GM12878 (cell line): ENCODE measurements at regions not wholly inside any gene's neighbourhood (a gene's known extent, or its start where the extent isn't known, plus 50 kb on each side); places are given as distances from the start of the nearest gene placed in this dataset.

Experiments
- BCL11A ChIP-seq: IDR thresholded peaks from 2 replicates; pipeline ENCODE4 v1.6.1; 2011; ENCODE audit warnings: low read depth, low read length
- CBFB ChIP-seq: IDR thresholded peaks from 2 replicates; pipeline ENCODE4 v1.6.1; 2016; ENCODE audit warnings: antibody characterized with exemption, low read depth
- CEBPB ChIP-seq, 2 experiments: fragments of 150-350 bp in 1 of 2; IDR thresholded peaks; 2 replicates each; pipeline ENCODE4 v1.6.1; 2012 to 2014; ENCODE audit warnings: low read depth in 2 of 2, low read length in 2 of 2, borderline replicate concordance in 1 of 2, inconsistent platforms in 1 of 2
- HDAC6 ChIP-seq: fragments of 200-600 bp; sonication (generic); IDR thresholded peaks from one replicate; pipeline ENCODE4 v1.8.0; 2017; ENCODE audit warnings: antibody characterized with exemption; ENCODE audit not compliant: unreplicated experiment
- KAT2A ChIP-seq: conservative IDR thresholded peaks from 2 replicates; pipeline ENCODE4 v1.6.1; 2011; ENCODE audit warnings: low read depth, low read length; ENCODE audit not compliant: control insufficient read depth
- NFXL1 ChIP-seq: fragments of 450-650 bp; IDR thresholded peaks from 2 replicates; pipeline ENCODE4 v1.6.1; 2017; ENCODE audit warnings: antibody characterized with exemption, mild to moderate bottlenecking, borderline replicate concordance
- POU2F2 ChIP-seq: IDR thresholded peaks from 3 replicates; pipeline ENCODE4 v1.6.1; 2011; ENCODE audit warnings: low read depth, mild to moderate bottlenecking, low read length, borderline replicate concordance
- TCF7 ChIP-seq: IDR thresholded peaks from 2 replicates; pipeline ENCODE4 v1.6.1; 2014; ENCODE audit warnings: antibody characterized with exemption, borderline replicate concordance
- ZNF207 ChIP-seq: fragments of 450-650 bp; IDR thresholded peaks from 2 replicates; pipeline ENCODE4 v1.6.1; 2014; ENCODE audit warnings: antibody characterized with exemption, mild to moderate bottlenecking, borderline replicate concordance
- ZNF622 ChIP-seq: fragments of 450-650 bp; IDR thresholded peaks from 2 replicates; pipeline ENCODE4 v1.6.1; 2017; ENCODE audit warnings: mild to moderate bottlenecking, inconsistent platforms
- ZSCAN29 ChIP-seq: fragments of 450-650 bp; IDR thresholded peaks from 2 replicates; pipeline ENCODE4 v1.6.1; 2017; ENCODE audit warnings: mild to moderate bottlenecking, moderate library complexity
- TF ChIP-seq, protein P1 (sequence below): IDR thresholded peaks from 2 replicates; pipeline ENCODE4 v1.6.1; 2012; ENCODE audit warnings: mild to moderate bottlenecking, low read depth, low read length
- TF ChIP-seq, protein P2 (sequence below): fragments of 450-650 bp; IDR thresholded peaks from 2 replicates; pipeline ENCODE4 v1.6.1; 2018; ENCODE audit warnings: mild to moderate bottlenecking, low read depth, moderate library complexity; ENCODE audit not compliant: partially characterized antibody
- TF ChIP-seq, protein P3 (sequence below): fragments of 150-350 bp; IDR thresholded peaks from 2 replicates; pipeline ENCODE4 v1.6.1; 2016; ENCODE audit warnings: low read depth, low read length
- TF ChIP-seq, protein P4 (sequence below): fragments of 150-350 bp; IDR thresholded peaks from 2 replicates; pipeline ENCODE4 v1.6.1; 2014; ENCODE audit warnings: mild to moderate bottlenecking, low read depth, low read length
- TF ChIP-seq, protein P5 (sequence below): IDR thresholded peaks from 2 replicates; pipeline ENCODE4 v1.6.1; 2011; ENCODE audit warnings: mild to moderate bottlenecking, low read depth, low read length, moderate library complexity; ENCODE audit not compliant: insufficient replicate concordance

DNA sequence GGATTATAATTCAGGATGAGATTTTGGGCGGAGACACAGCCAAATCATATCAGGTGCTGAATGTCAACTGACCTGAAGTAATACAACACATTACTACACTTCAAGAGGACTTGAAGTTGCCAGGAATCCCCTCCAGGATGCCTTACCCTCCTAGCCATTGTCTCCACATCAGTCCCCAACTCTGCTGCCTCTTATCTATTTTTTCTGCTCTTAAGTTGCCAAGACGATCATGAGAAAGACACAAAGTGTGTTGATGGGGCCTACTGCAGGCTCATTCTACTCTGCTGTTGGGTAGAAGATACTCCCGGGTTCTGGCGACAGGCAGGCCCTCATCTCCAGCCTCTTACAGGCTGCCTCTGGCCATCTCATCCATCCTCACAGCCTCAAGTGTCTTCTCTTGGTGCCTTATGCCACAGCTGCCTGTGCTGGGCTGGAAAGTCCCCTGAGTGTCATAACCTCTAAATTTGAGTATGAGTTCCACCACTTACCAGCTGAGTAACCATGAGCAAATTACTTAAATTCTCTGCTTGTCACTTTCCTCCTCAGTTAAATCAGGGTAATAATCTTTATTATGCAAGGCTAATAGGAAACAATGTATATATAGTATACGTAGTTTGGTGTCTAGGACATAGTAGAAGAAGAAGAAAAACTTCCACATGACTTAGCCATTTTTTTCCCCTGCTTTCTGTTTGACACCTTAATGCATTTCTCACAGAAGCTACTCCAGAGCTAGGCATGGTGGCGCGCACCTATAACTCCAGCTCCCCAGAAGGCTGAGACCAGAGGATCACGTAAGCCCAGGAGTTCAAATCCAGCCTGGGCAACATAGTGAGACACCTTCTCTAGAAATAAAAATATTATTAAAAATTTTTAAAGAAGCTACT is 73.0 kb upstream of the SNX2 start (continued):
- TF ChIP-seq, protein P1, sequence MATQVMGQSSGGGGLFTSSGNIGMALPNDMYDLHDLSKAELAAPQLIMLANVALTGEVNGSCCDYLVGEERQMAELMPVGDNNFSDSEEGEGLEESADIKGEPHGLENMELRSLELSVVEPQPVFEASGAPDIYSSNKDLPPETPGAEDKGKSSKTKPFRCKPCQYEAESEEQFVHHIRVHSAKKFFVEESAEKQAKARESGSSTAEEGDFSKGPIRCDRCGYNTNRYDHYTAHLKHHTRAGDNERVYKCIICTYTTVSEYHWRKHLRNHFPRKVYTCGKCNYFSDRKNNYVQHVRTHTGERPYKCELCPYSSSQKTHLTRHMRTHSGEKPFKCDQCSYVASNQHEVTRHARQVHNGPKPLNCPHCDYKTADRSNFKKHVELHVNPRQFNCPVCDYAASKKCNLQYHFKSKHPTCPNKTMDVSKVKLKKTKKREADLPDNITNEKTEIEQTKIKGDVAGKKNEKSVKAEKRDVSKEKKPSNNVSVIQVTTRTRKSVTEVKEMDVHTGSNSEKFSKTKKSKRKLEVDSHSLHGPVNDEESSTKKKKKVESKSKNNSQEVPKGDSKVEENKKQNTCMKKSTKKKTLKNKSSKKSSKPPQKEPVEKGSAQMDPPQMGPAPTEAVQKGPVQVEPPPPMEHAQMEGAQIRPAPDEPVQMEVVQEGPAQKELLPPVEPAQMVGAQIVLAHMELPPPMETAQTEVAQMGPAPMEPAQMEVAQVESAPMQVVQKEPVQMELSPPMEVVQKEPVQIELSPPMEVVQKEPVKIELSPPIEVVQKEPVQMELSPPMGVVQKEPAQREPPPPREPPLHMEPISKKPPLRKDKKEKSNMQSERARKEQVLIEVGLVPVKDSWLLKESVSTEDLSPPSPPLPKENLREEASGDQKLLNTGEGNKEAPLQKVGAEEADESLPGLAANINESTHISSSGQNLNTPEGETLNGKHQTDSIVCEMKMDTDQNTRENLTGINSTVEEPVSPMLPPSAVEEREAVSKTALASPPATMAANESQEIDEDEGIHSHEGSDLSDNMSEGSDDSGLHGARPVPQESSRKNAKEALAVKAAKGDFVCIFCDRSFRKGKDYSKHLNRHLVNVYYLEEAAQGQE, result no peak
- TF ChIP-seq HDAC6 (no peak), BCL11A (peak; percentile 66; the same call in 1 of the 2 replicates), NFXL1 (no peak), POU2F2 (peak; percentile 83; the same call in 1 of the 3 replicates), ZNF622 (no peak), ZNF207 (no peak), KAT2A (no peak), ZSCAN29 (no peak), CEBPB (IDR thresholded peaks at IDR 0.05; ENCODE audit: borderline replicate concordance in 1 of 2, low read depth in 2 of 2, low read length in 2 of 2) (no peak), TCF7 (no peak), CBFB (peak; percentile 75)
- TF ChIP-seq, protein P2, sequence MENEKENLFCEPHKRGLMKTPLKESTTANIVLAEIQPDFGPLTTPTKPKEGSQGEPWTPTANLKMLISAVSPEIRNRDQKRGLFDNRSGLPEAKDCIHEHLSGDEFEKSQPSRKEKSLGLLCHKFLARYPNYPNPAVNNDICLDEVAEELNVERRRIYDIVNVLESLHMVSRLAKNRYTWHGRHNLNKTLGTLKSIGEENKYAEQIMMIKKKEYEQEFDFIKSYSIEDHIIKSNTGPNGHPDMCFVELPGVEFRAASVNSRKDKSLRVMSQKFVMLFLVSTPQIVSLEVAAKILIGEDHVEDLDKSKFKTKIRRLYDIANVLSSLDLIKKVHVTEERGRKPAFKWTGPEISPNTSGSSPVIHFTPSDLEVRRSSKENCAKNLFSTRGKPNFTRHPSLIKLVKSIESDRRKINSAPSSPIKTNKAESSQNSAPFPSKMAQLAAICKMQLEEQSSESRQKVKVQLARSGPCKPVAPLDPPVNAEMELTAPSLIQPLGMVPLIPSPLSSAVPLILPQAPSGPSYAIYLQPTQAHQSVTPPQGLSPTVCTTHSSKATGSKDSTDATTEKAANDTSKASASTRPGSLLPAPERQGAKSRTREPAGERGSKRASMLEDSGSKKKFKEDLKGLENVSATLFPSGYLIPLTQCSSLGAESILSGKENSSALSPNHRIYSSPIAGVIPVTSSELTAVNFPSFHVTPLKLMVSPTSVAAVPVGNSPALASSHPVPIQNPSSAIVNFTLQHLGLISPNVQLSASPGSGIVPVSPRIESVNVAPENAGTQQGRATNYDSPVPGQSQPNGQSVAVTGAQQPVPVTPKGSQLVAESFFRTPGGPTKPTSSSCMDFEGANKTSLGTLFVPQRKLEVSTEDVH, result no peak
- TF ChIP-seq, protein P3, sequence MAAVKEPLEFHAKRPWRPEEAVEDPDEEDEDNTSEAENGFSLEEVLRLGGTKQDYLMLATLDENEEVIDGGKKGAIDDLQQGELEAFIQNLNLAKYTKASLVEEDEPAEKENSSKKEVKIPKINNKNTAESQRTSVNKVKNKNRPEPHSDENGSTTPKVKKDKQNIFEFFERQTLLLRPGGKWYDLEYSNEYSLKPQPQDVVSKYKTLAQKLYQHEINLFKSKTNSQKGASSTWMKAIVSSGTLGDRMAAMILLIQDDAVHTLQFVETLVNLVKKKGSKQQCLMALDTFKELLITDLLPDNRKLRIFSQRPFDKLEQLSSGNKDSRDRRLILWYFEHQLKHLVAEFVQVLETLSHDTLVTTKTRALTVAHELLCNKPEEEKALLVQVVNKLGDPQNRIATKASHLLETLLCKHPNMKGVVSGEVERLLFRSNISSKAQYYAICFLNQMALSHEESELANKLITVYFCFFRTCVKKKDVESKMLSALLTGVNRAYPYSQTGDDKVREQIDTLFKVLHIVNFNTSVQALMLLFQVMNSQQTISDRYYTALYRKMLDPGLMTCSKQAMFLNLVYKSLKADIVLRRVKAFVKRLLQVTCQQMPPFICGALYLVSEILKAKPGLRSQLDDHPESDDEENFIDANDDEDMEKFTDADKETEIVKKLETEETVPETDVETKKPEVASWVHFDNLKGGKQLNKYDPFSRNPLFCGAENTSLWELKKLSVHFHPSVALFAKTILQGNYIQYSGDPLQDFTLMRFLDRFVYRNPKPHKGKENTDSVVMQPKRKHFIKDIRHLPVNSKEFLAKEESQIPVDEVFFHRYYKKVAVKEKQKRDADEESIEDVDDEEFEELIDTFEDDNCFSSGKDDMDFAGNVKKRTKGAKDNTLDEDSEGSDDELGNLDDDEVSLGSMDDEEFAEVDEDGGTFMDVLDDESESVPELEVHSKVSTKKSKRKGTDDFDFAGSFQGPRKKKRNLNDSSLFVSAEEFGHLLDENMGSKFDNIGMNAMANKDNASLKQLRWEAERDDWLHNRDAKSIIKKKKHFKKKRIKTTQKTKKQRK, result no peak
- TF ChIP-seq, protein P4, sequence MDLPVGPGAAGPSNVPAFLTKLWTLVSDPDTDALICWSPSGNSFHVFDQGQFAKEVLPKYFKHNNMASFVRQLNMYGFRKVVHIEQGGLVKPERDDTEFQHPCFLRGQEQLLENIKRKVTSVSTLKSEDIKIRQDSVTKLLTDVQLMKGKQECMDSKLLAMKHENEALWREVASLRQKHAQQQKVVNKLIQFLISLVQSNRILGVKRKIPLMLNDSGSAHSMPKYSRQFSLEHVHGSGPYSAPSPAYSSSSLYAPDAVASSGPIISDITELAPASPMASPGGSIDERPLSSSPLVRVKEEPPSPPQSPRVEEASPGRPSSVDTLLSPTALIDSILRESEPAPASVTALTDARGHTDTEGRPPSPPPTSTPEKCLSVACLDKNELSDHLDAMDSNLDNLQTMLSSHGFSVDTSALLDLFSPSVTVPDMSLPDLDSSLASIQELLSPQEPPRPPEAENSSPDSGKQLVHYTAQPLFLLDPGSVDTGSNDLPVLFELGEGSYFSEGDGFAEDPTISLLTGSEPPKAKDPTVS, result no peak
- TF ChIP-seq, protein P5, sequence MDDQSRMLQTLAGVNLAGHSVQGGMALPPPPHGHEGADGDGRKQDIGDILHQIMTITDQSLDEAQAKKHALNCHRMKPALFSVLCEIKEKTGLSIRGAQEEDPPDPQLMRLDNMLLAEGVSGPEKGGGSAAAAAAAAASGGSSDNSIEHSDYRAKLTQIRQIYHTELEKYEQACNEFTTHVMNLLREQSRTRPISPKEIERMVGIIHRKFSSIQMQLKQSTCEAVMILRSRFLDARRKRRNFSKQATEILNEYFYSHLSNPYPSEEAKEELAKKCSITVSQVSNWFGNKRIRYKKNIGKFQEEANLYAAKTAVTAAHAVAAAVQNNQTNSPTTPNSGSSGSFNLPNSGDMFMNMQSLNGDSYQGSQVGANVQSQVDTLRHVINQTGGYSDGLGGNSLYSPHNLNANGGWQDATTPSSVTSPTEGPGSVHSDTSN, result peak; percentile 26
